HEK293T (cell line): ENCODE measurements at regions not wholly inside any gene's neighbourhood (a gene's known extent, or its start where the extent isn't known, plus 50 kb on each side); places are given as distances from the start of the nearest gene placed in this dataset.

Experiments used
- ARNT ChIP-seq: fragments of 450-650 bp; IDR thresholded peaks from 2 replicates; pipeline ENCODE4 v1.6.1; 2017; ENCODE audit warnings: mild to moderate bottlenecking
- ELF4 ChIP-seq: fragments of 450-650 bp; IDR thresholded peaks from 2 replicates; pipeline ENCODE4 v1.6.1; 2017; ENCODE audit warnings: antibody characterized with exemption
- FOXA1 ChIP-seq: fragments of 450-650 bp; IDR thresholded peaks from 2 replicates; pipeline ENCODE4 v1.6.1; 2016; ENCODE audit warnings: mild to moderate bottlenecking
- FOXM1 ChIP-seq: fragments of 450-650 bp; IDR thresholded peaks from 2 replicates; pipeline ENCODE4 v1.6.1; 2017; ENCODE audit warnings: mild to moderate bottlenecking, borderline replicate concordance
- LEF1 ChIP-seq: fragments of 450-650 bp; IDR thresholded peaks from 2 replicates; pipeline ENCODE4 v1.6.1; 2017; ENCODE audit warnings: mild to moderate bottlenecking, borderline replicate concordance
- NFRKB ChIP-seq: fragments of 450-650 bp; IDR thresholded peaks from 2 replicates; pipeline ENCODE4 v1.6.1; 2016; ENCODE audit warnings: mild to moderate bottlenecking, moderate library complexity
- PKNOX1 ChIP-seq: fragments of 450-650 bp; IDR thresholded peaks from 2 replicates; pipeline ENCODE4 v1.6.1; 2016
- SP1 ChIP-seq: fragments of 450-650 bp; IDR thresholded peaks from 2 replicates; pipeline ENCODE4 v1.6.1; 2017
- TARDBP ChIP-seq: fragments of 450-650 bp; IDR thresholded peaks from 2 replicates; pipeline ENCODE4 v1.6.1; 2016

- TF ChIP-seq PKNOX1 = no peak
- TF ChIP-seq SP1 = no peak
- TF ChIP-seq TARDBP = no peak
- no peak for TF ChIP-seq ELF4
- TF ChIP-seq NFRKB = no peak
- TF ChIP-seq FOXM1 = no peak
- no peak for TF ChIP-seq LEF1
- TF ChIP-seq FOXA1 = no peak
- TF ChIP-seq ARNT = no peak
These were observed 65.9 kb upstream of the LIMCH1 start for GRCh38 chr4:41472081-41472480.
